Mammary epithelial cell (primary cell): ENCODE measurements at regions not wholly inside any gene's neighbourhood (a gene's known extent, or its start where the extent isn't known, plus 50 kb on each side); places are given as distances from the start of the nearest gene placed in this dataset.

Experiments used
- CTCF ChIP-seq, 2 donors: IDR thresholded peaks in 1 of 2; conservative IDR thresholded peaks in 1 of 2; 2 replicates each; pipeline ENCODE4 v1.5.1; 2011 to 2012; ENCODE audit warnings: inconsistent platforms in 2 of 2, low read length in 2 of 2, mild to moderate bottlenecking in 2 of 2, control low read depth in 1 of 2, low read depth in 1 of 2; ENCODE audit not compliant: insufficient read depth in 1 of 2; ENCODE audit errors: extremely low read depth in 1 of 2
- EZH2 ChIP-seq: IDR thresholded peaks from 2 replicates; pipeline ENCODE4 v1.6.1; 2012; ENCODE audit warnings: low read length, inconsistent platforms, borderline replicate concordance

- TF ChIP-seq CTCF (conservative IDR thresholded peaks at IDR 0.05 in 1 of 2, IDR thresholded peaks at IDR 0.05 in 1 of 2; ENCODE audit: extremely low read depth in 1 of 2, insufficient read depth in 1 of 2, low read depth in 1 of 2, low read length in 2 of 2) (no peak), EZH2 (no peak)
Observed at GRCh38 chr1:106277786-106278185, 778.7 kb upstream of the PRMT6 start.
